SK-MEL-5 (cell line): ENCODE measurements at regions not wholly inside any gene's neighbourhood (a gene's known extent, or its start where the extent isn't known, plus 50 kb on each side); places are given as distances from the start of the nearest gene placed in this dataset.
"Not testable (repeated sequence)": the region's sequence is repeated elsewhere in the genome, so short reads cannot be mapped to it uniquely, and the experiment has no call there.

ENCODE experiments used
- DNase-seq: peaks from one replicate; pipeline ENCODE4 v3.0.0-alpha.2; 2016; ENCODE audit warnings: low read depth, low spot score
- in situ Hi-C: cut with HindIII; loops from 2 replicates; pipeline ENCODE4 v1.10.0; 2016; ENCODE audit warnings: low sequenced_read_pairs, high pct_unique_total_duplicates, low pct_unique_long_range_greater_than_20kb

DNA sequence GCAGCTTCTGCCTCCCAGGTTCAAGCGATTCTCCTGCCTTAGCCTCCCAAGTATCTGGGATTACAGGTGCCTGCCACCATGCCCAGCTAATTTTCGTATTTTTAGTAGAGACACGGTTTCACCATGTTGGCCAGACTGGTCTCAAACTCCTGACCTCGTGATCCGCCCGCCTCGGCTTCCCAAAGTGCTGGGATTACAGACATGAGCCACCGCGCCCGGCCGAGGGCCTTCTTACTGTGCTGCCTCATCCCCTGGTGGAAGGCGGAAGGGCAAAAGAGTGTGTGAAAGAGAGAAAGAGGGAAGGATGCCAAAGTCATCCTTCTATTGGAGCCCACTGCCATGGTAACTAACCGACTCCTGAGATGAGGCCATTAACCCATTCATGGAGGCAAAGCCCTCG is 399.4 kb upstream of the TENM3 start:
- DNase-seq, in situ Hi-C loops: not testable (repeated sequence)

DNA sequence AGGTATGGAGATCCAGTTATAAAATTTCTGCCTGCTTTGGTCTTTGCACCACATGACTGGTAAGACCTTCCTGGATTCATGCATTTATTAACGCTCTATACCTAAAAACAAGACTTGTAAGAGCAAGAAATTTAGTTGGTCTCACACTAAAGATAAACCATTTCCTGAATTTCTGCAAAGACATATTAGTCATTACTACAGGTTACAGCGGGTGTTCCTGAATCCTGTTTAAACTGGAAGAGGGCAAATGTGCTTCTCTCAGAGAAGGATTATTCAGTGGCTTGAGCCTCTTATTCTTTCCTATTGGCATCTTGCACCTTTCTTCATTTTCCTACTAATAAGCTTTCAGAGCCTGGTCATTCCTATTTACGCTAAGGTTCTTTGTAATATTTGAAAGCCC is 397.6 kb upstream of the TENM3 start:
- in situ Hi-C loops: no loop called here
- DNase-seq: no peak

DNA sequence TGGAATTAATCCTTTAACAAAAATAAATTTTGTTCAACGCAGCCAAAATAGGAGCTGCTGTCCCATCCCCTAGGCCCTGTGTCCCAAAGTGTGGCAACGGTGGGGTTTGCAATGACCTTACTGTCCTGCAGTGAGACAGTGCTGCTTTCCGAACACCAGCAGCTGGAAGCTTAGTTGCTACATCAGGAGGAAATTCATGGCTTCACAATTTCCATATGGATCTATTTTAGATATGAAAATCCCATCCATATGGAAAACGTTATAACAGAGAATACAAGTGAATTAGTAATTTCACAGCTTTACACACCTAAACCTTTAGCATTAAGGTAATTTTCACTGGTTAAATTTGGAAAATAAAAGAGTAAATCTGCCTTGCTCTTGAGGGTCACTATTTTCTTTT is 396.3 kb upstream of the TENM3 start:
- in situ Hi-C loops: no loop called here
- DNase-seq: no peak

GRCh38 chr4:181848357-181848756 is 394.8 kb upstream of the TENM3 start:
- in situ Hi-C loops: no loop called here
- DNase-seq: no peak

GRCh38 chr4:181849472-181849871 is 393.7 kb upstream of the TENM3 start:
- DNase-seq: no peak
- in situ Hi-C loops: no loop called here

DNA sequence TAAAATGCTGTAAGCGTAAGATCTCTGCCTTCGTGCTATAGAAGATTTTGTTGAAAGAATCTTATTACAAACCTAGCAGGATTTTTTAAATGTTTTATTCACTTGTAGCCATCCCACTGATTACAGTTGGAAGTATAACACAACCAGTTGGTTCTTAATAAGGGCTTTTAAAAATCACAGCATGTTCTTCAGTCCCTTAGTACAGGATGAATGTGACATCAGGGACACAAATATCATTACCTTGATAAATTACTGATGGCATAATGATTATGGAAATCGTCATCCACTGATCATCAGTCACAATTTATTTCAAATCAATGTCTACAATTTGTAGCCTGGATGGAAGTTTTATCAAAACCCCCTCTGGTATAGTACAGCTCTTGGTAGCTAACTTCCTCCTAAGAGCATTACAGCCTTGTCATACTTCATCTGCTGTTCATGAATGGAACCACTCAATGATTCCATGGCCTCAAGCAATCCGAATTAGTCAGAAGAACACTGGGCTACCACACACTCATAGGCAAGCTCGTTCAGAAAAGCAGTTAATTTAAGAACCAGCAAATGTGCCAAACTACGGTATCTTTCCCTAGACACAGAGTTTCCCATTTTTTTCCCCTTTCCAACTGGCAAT is 389.2 kb upstream of the TENM3 start:
- in situ Hi-C loops: no loop called here
- peak; percentile 95 for DNase-seq

DNA sequence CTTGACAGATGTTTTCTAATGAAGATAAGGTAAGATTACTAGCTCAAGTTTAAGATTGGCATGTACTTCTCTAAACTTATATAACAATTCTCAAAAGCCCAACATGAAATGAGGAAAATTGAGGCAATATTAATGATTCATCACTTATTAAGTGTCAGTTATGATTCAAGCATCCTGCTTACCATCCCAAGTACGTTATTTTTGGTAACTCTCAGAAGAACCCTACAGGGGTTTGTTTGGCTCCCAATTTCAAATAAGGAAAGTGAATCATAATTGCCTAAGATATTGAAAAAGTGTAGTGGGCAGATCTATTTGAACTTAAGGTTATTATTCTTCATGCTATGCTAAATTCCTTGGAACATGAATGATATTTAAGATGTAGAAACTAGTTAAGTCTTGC is 387.9 kb upstream of the TENM3 start:
- in situ Hi-C loops: no loop called here
- no peak for DNase-seq

GRCh38 chr4:181857471-181857870 is 385.7 kb upstream of the TENM3 start:
- in situ Hi-C loops, DNase-seq: not testable (repeated sequence)

- in situ Hi-C loops: no loop called here
Measured at GRCh38 chr4:181858741-181859140, 384.5 kb upstream of the TENM3 start.

GRCh38 chr4:181859439-181859838 is 383.8 kb upstream of the TENM3 start:
- in situ Hi-C loops: no loop called here
- DNase-seq: no peak

More at GRCh38 chr4:181858741-181859140, 384.5 kb upstream of the TENM3 start:
- no peak for DNase-seq

DNA sequence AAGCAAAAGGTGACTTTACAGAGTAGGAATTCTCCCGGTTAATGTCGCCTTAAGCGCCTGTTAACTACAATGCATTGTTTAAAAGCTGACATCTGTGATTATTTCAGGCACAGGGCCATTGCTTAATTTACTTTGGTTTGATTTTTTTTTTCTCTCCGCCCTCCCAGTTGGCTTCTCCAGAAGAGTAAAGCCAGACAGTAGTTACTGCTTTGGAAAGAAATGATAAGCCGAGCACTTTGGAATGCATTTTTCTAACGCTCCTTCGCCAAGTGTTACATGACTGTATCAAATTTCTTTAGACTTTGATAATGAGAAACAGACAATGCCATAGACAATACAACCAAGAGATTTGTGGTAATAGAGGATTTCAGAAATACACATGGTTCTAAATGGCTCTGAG is 383.0 kb upstream of the TENM3 start:
- in situ Hi-C loops: no loop called here
- DNase-seq: no peak

DNA sequence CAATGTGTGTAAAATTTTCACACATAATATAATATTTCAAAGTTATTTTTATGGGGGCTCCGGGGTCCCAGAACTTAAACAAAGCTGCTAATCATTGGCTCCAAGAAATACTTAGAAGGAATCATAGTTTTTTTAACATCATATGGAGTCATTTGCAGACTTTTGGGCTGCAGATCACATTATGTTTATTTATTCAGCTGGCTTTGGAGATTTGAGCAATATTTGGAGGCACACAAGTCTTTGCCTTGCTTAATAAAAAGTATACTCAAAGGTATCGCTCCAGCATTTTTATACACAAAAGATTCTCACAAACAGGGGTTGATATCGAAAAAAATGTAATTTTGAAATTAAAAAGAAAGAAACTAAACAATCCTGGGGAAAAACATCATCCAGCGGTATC is 382.5 kb upstream of the TENM3 start:
- in situ Hi-C loops: no loop called here
- no peak for DNase-seq

DNA sequence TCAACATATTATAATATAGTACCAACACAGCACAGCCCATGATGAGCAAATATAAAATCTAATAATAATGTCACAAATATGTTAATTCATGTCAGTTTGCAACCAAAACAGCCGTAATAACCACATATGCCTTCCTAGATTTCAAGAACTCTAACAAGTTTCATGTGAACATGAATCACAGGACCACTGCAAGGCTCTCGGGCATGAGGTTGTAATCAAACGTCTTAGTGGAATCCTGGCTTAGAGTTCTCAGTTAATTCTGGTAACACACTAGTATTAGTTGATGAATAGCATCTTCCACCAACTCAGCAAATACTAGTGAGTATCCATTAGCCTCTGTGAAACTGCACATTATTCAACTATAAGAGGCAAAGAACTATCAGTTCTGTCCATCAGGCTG is 379.3 kb upstream of the TENM3 start:
- in situ Hi-C loops: no loop called here
- no peak for DNase-seq

DNA sequence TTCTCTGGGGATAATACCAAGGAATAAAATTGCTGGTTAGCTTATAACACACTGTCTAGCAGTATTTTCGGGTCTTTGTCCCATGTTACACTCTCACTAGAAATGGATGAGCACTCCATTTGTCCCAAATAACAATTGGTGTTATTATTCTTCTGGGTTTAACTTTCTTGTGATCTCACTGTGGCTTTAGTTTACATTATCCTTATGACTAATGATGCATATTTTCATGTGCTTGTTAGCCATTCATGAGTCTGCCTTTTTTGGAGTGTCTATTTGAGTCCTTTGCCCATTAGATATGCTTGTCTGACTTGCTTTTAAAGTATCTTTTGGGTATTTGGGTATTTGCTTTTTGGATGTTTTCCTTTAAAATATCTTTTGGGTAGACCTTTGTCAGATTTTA is 372.9 kb upstream of the TENM3 start:
- in situ Hi-C loops: no loop called here
- peak; percentile 79 for DNase-seq

- in situ Hi-C loops: no loop called here
- no peak for DNase-seq
Measured at GRCh38 chr4:181874602-181875001, 368.6 kb upstream of the TENM3 start.

- no peak for DNase-seq
Measured at GRCh38 chr4:181877329-181877848, 365.8 kb upstream of the TENM3 start.

DNA sequence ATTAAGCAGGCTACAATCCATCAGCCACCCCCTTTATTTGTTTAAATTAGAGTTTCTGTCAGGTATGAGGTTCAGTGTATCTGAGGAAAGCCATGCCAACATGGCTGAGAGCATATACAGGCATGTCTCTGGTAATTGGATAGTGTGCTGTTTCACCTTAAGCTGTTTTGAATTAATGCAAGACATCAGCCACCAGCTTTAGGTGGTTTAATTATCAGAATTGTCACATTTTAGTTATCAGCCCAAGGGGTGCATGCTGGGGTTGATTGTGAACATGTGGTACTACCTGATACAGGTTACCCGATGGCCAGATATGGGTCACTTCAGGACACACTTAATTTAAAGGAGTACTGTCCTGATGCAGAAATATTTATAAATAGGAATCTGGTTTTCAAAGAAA is 353.2 kb upstream of the TENM3 start:
- in situ Hi-C loops: no loop called here
- no peak for DNase-seq

More at GRCh38 chr4:181877329-181877848, 365.8 kb upstream of the TENM3 start:
- in situ Hi-C loops: no loop called here

DNA sequence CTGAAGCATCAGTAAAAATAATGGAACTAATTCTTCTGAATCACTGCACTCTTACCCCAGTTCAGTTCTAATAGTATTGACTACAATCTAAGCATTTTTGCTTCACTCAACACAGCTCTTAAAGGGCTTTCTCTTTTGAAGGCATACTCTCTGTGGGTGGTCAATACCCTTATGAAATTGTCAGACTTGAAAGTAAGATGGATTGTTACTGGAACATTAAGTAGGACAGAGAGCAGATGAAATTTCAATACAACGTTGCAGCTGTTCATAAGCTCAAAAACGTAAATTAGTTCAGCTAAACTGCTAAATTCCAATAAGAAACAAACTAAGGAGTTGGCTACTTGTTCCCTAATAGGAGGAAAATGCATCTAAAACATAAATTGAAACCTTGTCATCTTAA is 352.3 kb upstream of the TENM3 start:
- no peak for DNase-seq

GRCh38 chr4:181896614-181897013 is 346.6 kb upstream of the TENM3 start:
- in situ Hi-C loops: no loop called here
- no peak for DNase-seq

More for the DNA sequence above, 352.3 kb upstream of the TENM3 start:
- in situ Hi-C loops: no loop called here

DNA sequence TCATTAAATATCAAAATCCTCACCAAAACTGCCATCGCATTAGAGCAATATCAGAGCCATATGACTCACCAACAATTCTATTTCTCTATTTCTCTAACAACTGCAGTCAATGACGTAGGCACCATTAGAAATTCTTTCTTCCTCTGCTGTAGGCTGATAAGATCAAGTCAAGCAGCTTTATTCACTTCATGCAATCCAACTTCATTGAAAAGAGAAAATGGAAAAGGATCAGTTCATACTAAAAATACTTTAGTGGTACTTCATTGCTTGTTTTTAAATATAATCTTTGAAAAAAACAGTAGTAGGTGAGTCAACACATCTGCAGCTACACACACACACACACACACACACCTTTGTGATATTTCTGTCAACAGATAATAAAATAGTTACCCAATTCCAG is 345.3 kb upstream of the TENM3 start:
- in situ Hi-C loops: no loop called here
- DNase-seq: no peak
